Heart left ventricle (tissue), 16 donors: ENCODE measurements at regions not wholly inside any gene's neighbourhood (a gene's known extent, or its start where the extent isn't known, plus 50 kb on each side); places are given as distances from the start of the nearest gene placed in this dataset.

Source experiments
- ATAC-seq, 4 donors: fragments of 200-7000 bp; cut with Tn5 transposase; one replicate each; pipeline ENCODE4 v1.9.1; 2020 to 2022; ENCODE audit warnings: moderate library complexity in 4 of 4, mild to moderate bottlenecking in 3 of 4, moderate number of reproducible peaks in 1 of 4
- DNase-seq, 5 donors: peaks; one replicate each; pipeline ENCODE4 v3.0.0-alpha.2; 2020
- H3K27ac ChIP-seq, 12 donors: fragments of 200-600 bp; sonication (generic) in 4 of 12; one replicate each; pipeline versions ENCODE4 v1.5.0 to v1.8.0; 2016 to 2022; ENCODE audit warnings: mild to moderate bottlenecking in 2 of 12
- H3K27me3 ChIP-seq, 9 donors: fragments of 200-600 bp; sonication (generic) in 2 of 9; one replicate each; pipeline versions ENCODE4 v1.5.1 to v1.8.0; 2016 to 2022; ENCODE audit warnings: mild to moderate bottlenecking in 3 of 9
- H3K36me3 ChIP-seq, 9 donors: fragments of 200-600 bp; sonication (generic) in 2 of 9; one replicate each; pipeline versions ENCODE4 v1.5.0 to v1.8.0; 2018 to 2022; ENCODE audit warnings: mild to moderate bottlenecking in 2 of 9
- H3K4me1 ChIP-seq, 12 donors: fragments of 200-600 bp; sonication (generic) in 4 of 12; one replicate each; pipeline versions ENCODE4 v1.5.0 to v1.8.0; 2016 to 2022; ENCODE audit warnings: mild to moderate bottlenecking in 3 of 12
- H3K4me3 ChIP-seq, 12 donors: fragments of 200-600 bp; sonication (generic) in 4 of 12; one replicate each; pipeline versions ENCODE4 v1.5.0 to v1.8.0; 2017 to 2022; ENCODE audit warnings: mild to moderate bottlenecking in 9 of 12, moderate library complexity in 4 of 12
- H3K9me3 ChIP-seq, 12 donors: fragments of 200-600 bp; sonication (generic) in 4 of 12; one replicate each; pipeline versions ENCODE4 v1.5.0 to v1.8.0; 2016 to 2022; ENCODE audit warnings: mild to moderate bottlenecking in 1 of 12
- CTCF ChIP-seq, 12 donors: fragments of 200-600 bp; sonication (generic) in 4 of 12; IDR thresholded peaks; one replicate each; pipeline versions ENCODE4 v1.5.0 to v1.8.0; 2018 to 2022; ENCODE audit warnings: antibody characterized with exemption in 12 of 12, mild to moderate bottlenecking in 5 of 12
- POLR2A ChIP-seq, 2 donors: fragments of 450-650 bp; IDR thresholded peaks; one replicate each; pipeline ENCODE4 v1.6.1; 2017; ENCODE audit warnings: antibody characterized with exemption in 2 of 2, mild to moderate bottlenecking in 2 of 2, moderate library complexity in 2 of 2
- WGBS, 4 donors: extraction: QIAGEN DNeasy Blood & Tissue Kit in 2 of 4; methylation state at CpG; one replicate each; pipeline versions ENCODE4 v1.1.5 to v1.1.7; 2013 to 2018; 5-methylcytosine and 5-hydroxymethylcytosine counted together
- intact Hi-C, 10 donors: fragments of 100-400 bp; cut with DNase I; formaldehyde crosslinking; loops; one replicate each; pipeline versions ENCODE4 v1.11.1 to v1.14.2; 2022
- donor health status: ischemic (EF 13 %, LVEDD 7.1; RV severe dilation, severe dysfunction).
- donor health status: healthy with polysubstance abuse.
- donor health status: DM: no; HTN: yes; CAD: no.
- donor health status: DM: no; HTN: no; CAD: no.
- donor health status: ischemic (EF 25% LVEDD 6.9; RV normal size, moderate dysfunction).
- donor health status: ischemic (EF 25% LVEDD 5.7; RV mildly dilated, moderate dysfunction).
- donor health status: healthy.
- donor health status: DM: yes; HTN: yes; CAD: no.
- donor health status: ischemic (EF 35%, LVEDD 5.7; RV mildly dilated, moderate dysfunction).
- donor health status: nonischemic (EF 11% LVEDD 7.7; RV severe dilation, severe dysfunction).
- donor health status: DM: yes; HTN: yes; CAD: no.
- donor health status: PGD.
- donor health status: ischemic (EF 29% LVEDD 5.4; RV normal size, mild dysfunction).
- donor health status: nonischemic (EF 23%, LVEDD 6.1; RV moderate dilation, normal function).

GRCh38 chr2:590214-591175 lies 86.7 kb downstream of the TMEM18 start:
- intact Hi-C loops = no loop called here
- no peaks in the 10 kb centered on the region for H3K4me1 ChIP-seq
- H3K4me3 ChIP-seq = no peak overlapping the region
- H3K36me3 ChIP-seq = no peaks in the 10 kb centered on the region
- no peaks in the 10 kb centered on the region for H3K9me3 ChIP-seq
- no peak for TF ChIP-seq CTCF (IDR thresholded peaks at IDR 0.05)
- no peak for TF ChIP-seq POLR2A (IDR thresholded peaks at IDR 0.05)
- 80 to 82% (median 81%) methylated on average over 19 of the region's 19 CpGs for WGBS, 4 donors
- no peak overlapping the region for H3K27ac ChIP-seq
- no peak for DNase-seq
- H3K27me3 ChIP-seq = peaks cover 0 to 13% (median 3%) of the 10 kb centered on the region in 9 donors
- no peak for ATAC-seq

GRCh38 chr2:589281-590130 lies 87.7 kb downstream of the TMEM18 start:
- intact Hi-C loops = no loop called here

GRCh38 chr2:588074-588645 lies 89.0 kb downstream of the TMEM18 start:
- Histone ChIP-seq H3K4me3 (no peak overlapping the region), H3K27me3 (peaks cover 0 to 30% (median 6%) of the 10 kb centered on the region in 9 donors), H3K36me3 (no peaks in the 10 kb centered on the region), H3K9me3 (no peaks in the 10 kb centered on the region), H3K27ac (no peak overlapping the region), H3K4me1 (no peaks in the 10 kb centered on the region)
- DNase-seq (no peak), ATAC-seq (peak in 1 of 4 donors; percentile 45)
- TF ChIP-seq CTCF (IDR thresholded peaks at IDR 0.05) (no peak), POLR2A (IDR thresholded peaks at IDR 0.05) (no peak)
- intact Hi-C loops = no loop called here
- 89 to 93% (median 90%) methylated on average over 8 to 17 of the region's 17 CpGs for WGBS, 4 donors

More at GRCh38 chr2:589281-590130, 87.7 kb downstream of the TMEM18 start:
- Histone ChIP-seq H3K9me3 (no peaks in the 10 kb centered on the region), H3K27ac (no peak overlapping the region), H3K36me3 (no peaks in the 10 kb centered on the region), H3K4me3 (no peak overlapping the region), H3K27me3 (peaks cover 0 to 20% (median 6%) of the 10 kb centered on the region in 9 donors), H3K4me1 (no peaks in the 10 kb centered on the region)
- 81 to 87% (median 83%) methylated on average over 10 of the region's 10 CpGs for WGBS, 4 donors
- DNase-seq = no peak
- TF ChIP-seq CTCF (IDR thresholded peaks at IDR 0.05) (no peak), POLR2A (IDR thresholded peaks at IDR 0.05) (no peak)
- ATAC-seq = no peak
